HEK293 (cell line): ENCODE measurements at regions not wholly inside any gene's neighbourhood (a gene's known extent, or its start where the extent isn't known, plus 50 kb on each side); places are given as distances from the start of the nearest gene placed in this dataset.

ENCODE experiments used
- CTCF ChIA-PET: fragments of 350-600 bp; formaldehyde crosslinking; extraction: SDS; loops from one replicate; lab custom pipeline; 2021; ENCODE audit warnings: antibody characterized with exemption; lab: Yijun Ruan, JAX
- POLR2A ChIA-PET: fragments of 300-600 bp; formaldehyde crosslinking; extraction: SDS; loops from one replicate; lab custom pipeline; 2020; ENCODE audit warnings: antibody characterized with exemption, inconsistent platforms; lab: Yijun Ruan, JAX
- H3K27ac ChIP-seq: fragments of 200-500 bp; sonication (Bioruptor generic); 2 replicates; pipeline ENCODE4 v1.5.1; 2014; ENCODE audit warnings: low read depth, low read length, control low read depth, inconsistent platforms; ENCODE audit errors: extremely low read depth
- H3K36me3 ChIP-seq, 2 experiments: fragments of 200-500 bp in 1 of 2; sonication (Bioruptor generic) in 1 of 2; 1 replicate in 1 of 2; 2 replicates in 1 of 2; pipeline ENCODE4 v1.5.1; 2014 to 2017; ENCODE audit warnings: inconsistent platforms in 2 of 2, low read length in 2 of 2; ENCODE audit not compliant: control insufficient read depth in 2 of 2, insufficient read depth in 1 of 2
- H3K4me1 ChIP-seq: fragments of 200-500 bp; sonication (Bioruptor generic); 2 replicates; pipeline ENCODE4 v1.5.1; 2014; ENCODE audit warnings: mild to moderate bottlenecking, low read length, inconsistent platforms; ENCODE audit not compliant: control insufficient read depth, insufficient read depth
- H3K4me3 ChIP-seq: 2 replicates; pipeline ENCODE4 v1.5.1; 2011; ENCODE audit warnings: low read depth, mild to moderate bottlenecking, control low read depth, low read length, moderate library complexity
- H3K9me3 ChIP-seq: fragments of 200-500 bp; sonication (Bioruptor generic); 2 replicates; pipeline ENCODE4 v1.5.1; 2014; ENCODE audit warnings: low read depth, low read length, inconsistent platforms; ENCODE audit not compliant: control insufficient read depth, insufficient read depth
- GLI2 ChIP-seq: fragments of 450-650 bp; formaldehyde crosslinking; IDR thresholded peaks from 2 replicates; pipeline ENCODE4; 2017; ENCODE audit warnings: missing biosample characterization, missing genetic modification characterization, low read depth, borderline replicate concordance
- GLI4 ChIP-seq: fragments of 450-650 bp; formaldehyde crosslinking; IDR thresholded peaks from 2 replicates; pipeline ENCODE4 v1.5.1; 2016; ENCODE audit warnings: missing biosample characterization, missing genetic modification characterization
- KLF10 ChIP-seq: fragments of 450-650 bp; IDR thresholded peaks from 2 replicates; pipeline ENCODE4 v1.5.1; 2018; ENCODE audit warnings: missing biosample characterization, mild to moderate bottlenecking, missing genetic modification characterization
- MZF1 ChIP-seq: fragments of 450-650 bp; formaldehyde crosslinking; IDR thresholded peaks from 2 replicates; pipeline ENCODE4 v1.5.1; 2017; ENCODE audit warnings: missing biosample characterization, missing genetic modification characterization, borderline replicate concordance
- PRDM2 ChIP-seq: fragments of 450-650 bp; formaldehyde crosslinking; IDR thresholded peaks from 2 replicates; pipeline ENCODE4 v1.5.1; 2016; ENCODE audit warnings: missing biosample characterization, missing genetic modification characterization, borderline replicate concordance
- WT1 ChIP-seq: fragments of 450-650 bp; formaldehyde crosslinking; IDR thresholded peaks from 2 replicates; pipeline ENCODE4 v1.5.1; 2016; ENCODE audit warnings: missing biosample characterization, missing genetic modification characterization
- ZNF148 ChIP-seq: fragments of 450-650 bp; formaldehyde crosslinking; IDR thresholded peaks from 2 replicates; pipeline ENCODE4 v1.5.0; 2017; ENCODE audit warnings: missing biosample characterization, missing genetic modification characterization, borderline replicate concordance
- ZNF16 ChIP-seq: fragments of 450-650 bp; formaldehyde crosslinking; IDR thresholded peaks from 2 replicates; pipeline ENCODE4 v1.5.1; 2016; ENCODE audit warnings: low read depth, missing biosample characterization, missing genetic modification characterization
- ZNF175 ChIP-seq: fragments of 450-650 bp; formaldehyde crosslinking; IDR thresholded peaks from 2 replicates; pipeline ENCODE4 v1.5.1; 2016; ENCODE audit warnings: missing biosample characterization, missing genetic modification characterization
- ZNF18 ChIP-seq: fragments of 450-650 bp; formaldehyde crosslinking; IDR thresholded peaks from 2 replicates; pipeline ENCODE4 v1.5.1; 2016; ENCODE audit warnings: missing biosample characterization, missing genetic modification characterization
- ZNF202 ChIP-seq: fragments of 450-650 bp; formaldehyde crosslinking; IDR thresholded peaks from 2 replicates; pipeline ENCODE4 v1.5.1; 2016; ENCODE audit warnings: missing biosample characterization, missing genetic modification characterization, borderline replicate concordance
- ZNF274 ChIP-seq, 2 experiments: fragments of 200-500 bp in 1 of 2; fragments of 450-650 bp in 1 of 2; sonication (Bioruptor generic) in 1 of 2; formaldehyde crosslinking in 1 of 2; IDR thresholded peaks; 2 replicates each; pipeline versions ENCODE4 v1.5.1 to v1.6.1; 2014 to 2016; ENCODE audit warnings: borderline replicate concordance in 1 of 2, inconsistent platforms in 1 of 2, low read length in 1 of 2, missing biosample characterization in 1 of 2, missing genetic modification characterization in 1 of 2
- ZNF350 ChIP-seq: fragments of 450-650 bp; formaldehyde crosslinking; IDR thresholded peaks from 2 replicates; pipeline ENCODE4 v1.5.0; 2017; ENCODE audit warnings: missing biosample characterization, mild to moderate bottlenecking, missing genetic modification characterization
- ZNF354C ChIP-seq: fragments of 450-650 bp; formaldehyde crosslinking; IDR thresholded peaks from 2 replicates; pipeline ENCODE4 v1.5.1; 2016; ENCODE audit warnings: missing biosample characterization, missing genetic modification characterization, low read depth, borderline replicate concordance
- ZNF555 ChIP-seq: fragments of 450-650 bp; formaldehyde crosslinking; conservative IDR thresholded peaks from 2 replicates; pipeline ENCODE4 v1.5.1; 2017; ENCODE audit warnings: missing biosample characterization, mild to moderate bottlenecking, missing genetic modification characterization, inconsistent platforms
- ZNF621 ChIP-seq: fragments of 450-650 bp; formaldehyde crosslinking; IDR thresholded peaks from 2 replicates; pipeline ENCODE4 v1.5.1; 2017; ENCODE audit warnings: missing biosample characterization, missing genetic modification characterization
- ZNF837 ChIP-seq: fragments of 450-650 bp; formaldehyde crosslinking; IDR thresholded peaks from 2 replicates; pipeline ENCODE4 v1.5.1; 2016; ENCODE audit warnings: missing biosample characterization, missing genetic modification characterization
- ZSCAN5A ChIP-seq: fragments of 450-650 bp; formaldehyde crosslinking; IDR thresholded peaks from 2 replicates; pipeline ENCODE4 v1.5.1; 2016; ENCODE audit warnings: missing biosample characterization, missing genetic modification characterization

- H3K4me1 ChIP-seq = no peaks in the 10 kb centered on the region
- no peaks in the 10 kb centered on the region for H3K36me3 ChIP-seq
- H3K4me3 ChIP-seq = no peak overlapping the region
- H3K27ac ChIP-seq = no peak overlapping the region
- TF ChIP-seq ZNF175 (tag by site-specific recombination) = no peak
- ChIA-PET POLR2A (no interaction called here), CTCF (no interaction called here)
- H3K9me3 ChIP-seq = no peaks in the 10 kb centered on the region
Observed at GRCh38 chr12:91722072-91722471, 423.6 kb downstream of the BTG1 start.

GRCh38 chr12:91721023-91721422 lies 424.6 kb downstream of the BTG1 start:
- no peak overlapping the region for H3K4me3 ChIP-seq
- H3K4me1 ChIP-seq = no peaks in the 10 kb centered on the region
- CTCF ChIA-PET = no interaction called here
- H3K9me3 ChIP-seq = no peaks in the 10 kb centered on the region
- POLR2A ChIA-PET = no interaction called here
- H3K27ac ChIP-seq = no peak overlapping the region
- H3K36me3 ChIP-seq = no peaks in the 10 kb centered on the region
- no peak for TF ChIP-seq ZNF621 (tag by site-specific recombination)
- no peak for TF ChIP-seq ZNF354C (tag by site-specific recombination)
- TF ChIP-seq WT1 (tag by site-specific recombination) = no peak
- no peak for TF ChIP-seq ZNF202 (tag by site-specific recombination)
- TF ChIP-seq GLI4 (tag by site-specific recombination) = no peak
- no peak for TF ChIP-seq GLI2 (tag by site-specific recombination)
- no peak for TF ChIP-seq PRDM2
- TF ChIP-seq ZNF350 = no peak
- TF ChIP-seq ZNF18 = no peak
- TF ChIP-seq ZSCAN5A = no peak
- TF ChIP-seq ZNF274 (IDR thresholded peaks at IDR 0.05; ENCODE audit: low read length) = no peak
- TF ChIP-seq ZNF274 (tag by site-specific recombination; IDR thresholded peaks at IDR 0.05; ENCODE audit: borderline replicate concordance) = no peak
- TF ChIP-seq ZNF148 (tag by site-specific recombination) = no peak
- no peak for TF ChIP-seq ZNF555 (tag by site-specific recombination)
- no peak for TF ChIP-seq ZNF16
- no peak for TF ChIP-seq KLF10
- TF ChIP-seq MZF1 = no peak
- TF ChIP-seq ZNF837 (tag by site-specific recombination) = no peak
